HG03565 (cell line): ENCODE measurements at regions not wholly inside any gene's neighbourhood (a gene's known extent, or its start where the extent isn't known, plus 50 kb on each side); places are given as distances from the start of the nearest gene placed in this dataset.
"Not testable (repeated sequence)": the region's sequence is repeated elsewhere in the genome, so short reads cannot be mapped to it uniquely, and the experiment has no call there.

ENCODE experiments used
- ATAC-seq: cut with Tn5 transposase; IDR thresholded peaks from one replicate; pipeline ENCODE4 v1.9.1; 2021; ENCODE audit warnings: mild to moderate bottlenecking, moderate library complexity; ENCODE audit not compliant: unreplicated experiment

GRCh38 chr1:222187566-222188332 is 360.2 kb downstream of the HHIPL2 start:
- no peak for ATAC-seq

- ATAC-seq = no peak
These were observed 365.3 kb downstream of the HHIPL2 start for GRCh38 chr1:222182641-222183040.

GRCh38 chr1:222181191-222181590 is 366.7 kb downstream of the HHIPL2 start:
- no peak for ATAC-seq

GRCh38 chr1:222177496-222177895 is 370.4 kb downstream of the HHIPL2 start:
- not testable (repeated sequence) for ATAC-seq

GRCh38 chr1:222171005-222171404 is 376.9 kb downstream of the HHIPL2 start:
- ATAC-seq = peak; percentile 61

GRCh38 chr1:222168621-222169020 is 379.3 kb downstream of the HHIPL2 start:
- no peak for ATAC-seq

GRCh38 chr1:222167896-222168295 is 380.0 kb downstream of the HHIPL2 start:
- ATAC-seq = no peak

GRCh38 chr1:222167111-222167510 is 380.8 kb downstream of the HHIPL2 start:
- peak; percentile 59 for ATAC-seq

GRCh38 chr1:222165629-222166028 is 382.3 kb downstream of the HHIPL2 start:
- no peak for ATAC-seq

- no peak for ATAC-seq
These were observed 384.0 kb downstream of the HHIPL2 start for GRCh38 chr1:222163895-222164294.

GRCh38 chr1:222161676-222162075 is 386.2 kb downstream of the HHIPL2 start:
- no peak for ATAC-seq

GRCh38 chr1:222157612-222158011 is 390.3 kb downstream of the HHIPL2 start:
- no peak for ATAC-seq

GRCh38 chr1:222140206-222140605 is 398.3 kb upstream of the DUSP10 start:
- ATAC-seq = no peak

GRCh38 chr1:222138095-222138494 is 396.2 kb upstream of the DUSP10 start:
- ATAC-seq = no peak

- ATAC-seq = no peak
These were observed 395.0 kb upstream of the DUSP10 start for GRCh38 chr1:222136869-222137268.

GRCh38 chr1:222129041-222129440 is 387.2 kb upstream of the DUSP10 start:
- ATAC-seq = no peak

- ATAC-seq = no peak
These were observed 385.8 kb upstream of the DUSP10 start for GRCh38 chr1:222127526-222128152.

GRCh38 chr1:222127096-222127495 is 385.2 kb upstream of the DUSP10 start:
- ATAC-seq = no peak

GRCh38 chr1:222126052-222126451 is 384.2 kb upstream of the DUSP10 start:
- no peak for ATAC-seq

GRCh38 chr1:222124602-222125001 is 382.7 kb upstream of the DUSP10 start:
- ATAC-seq = no peak

GRCh38 chr1:222123111-222123510 is 381.2 kb upstream of the DUSP10 start:
- no peak for ATAC-seq

- ATAC-seq = no peak
These were observed 375.9 kb upstream of the DUSP10 start for GRCh38 chr1:222117809-222118208.
